GM19455 (cell line): ENCODE measurements at regions not wholly inside any gene's neighbourhood (a gene's known extent, or its start where the extent isn't known, plus 50 kb on each side); places are given as distances from the start of the nearest gene placed in this dataset.
"Not testable (repeated sequence)": the region's sequence is repeated elsewhere in the genome, so short reads cannot be mapped to it uniquely, and the experiment has no call there.

Source experiments
- ATAC-seq: cut with Tn5 transposase; IDR thresholded peaks from one replicate; pipeline ENCODE4 v1.9.1; 2021; ENCODE audit not compliant: unreplicated experiment

DNA sequence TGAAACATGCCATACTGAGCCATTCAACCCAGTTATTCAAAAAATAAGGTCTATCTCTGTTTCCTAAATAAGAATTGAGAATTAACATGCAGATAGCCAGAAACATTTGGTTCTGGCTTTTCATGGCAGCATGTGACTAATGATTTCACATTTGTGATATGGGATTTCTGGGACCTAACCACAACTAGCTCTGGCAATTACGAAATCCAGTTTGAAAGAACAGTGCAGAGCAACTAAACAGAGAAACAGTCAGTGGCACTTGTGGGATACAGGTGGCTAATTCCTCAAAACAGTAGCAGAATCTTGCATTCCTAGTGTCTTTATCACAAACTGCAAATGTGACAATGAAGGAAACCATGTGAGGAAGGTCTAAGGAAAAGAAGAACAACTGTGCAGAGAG, 637.8 kb upstream of the CHAC2 start:
- no peak for ATAC-seq

DNA sequence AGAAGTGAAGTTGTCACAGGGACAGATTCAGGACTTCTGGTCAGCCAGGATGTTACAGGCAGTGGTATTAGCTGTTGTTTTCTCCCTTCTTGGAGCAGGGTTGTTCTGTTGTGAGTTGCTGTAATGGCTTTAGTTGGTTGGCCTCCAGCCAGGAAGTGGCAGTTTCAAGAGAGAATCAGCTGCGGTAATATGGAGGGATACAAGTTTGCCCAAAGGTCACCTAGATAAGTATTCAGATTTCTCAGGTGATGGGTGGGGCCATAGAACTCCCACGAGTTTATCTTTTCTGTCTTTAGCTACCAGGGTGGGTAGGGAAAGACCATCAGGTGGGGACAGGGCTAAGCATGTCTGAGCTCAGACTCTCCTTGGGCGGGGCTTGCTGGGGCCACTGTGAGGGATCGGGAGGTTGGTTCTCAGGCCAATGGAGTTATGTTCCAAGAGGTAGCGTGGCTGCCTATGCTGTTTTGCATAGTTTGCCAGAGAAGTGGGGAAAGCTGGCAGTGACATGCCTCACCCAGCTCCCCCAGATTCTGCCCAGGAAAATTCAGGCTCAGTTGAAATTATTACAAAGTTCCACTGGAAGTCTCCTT, 640.4 kb upstream of the CHAC2 start:
- ATAC-seq = no peak

DNA sequence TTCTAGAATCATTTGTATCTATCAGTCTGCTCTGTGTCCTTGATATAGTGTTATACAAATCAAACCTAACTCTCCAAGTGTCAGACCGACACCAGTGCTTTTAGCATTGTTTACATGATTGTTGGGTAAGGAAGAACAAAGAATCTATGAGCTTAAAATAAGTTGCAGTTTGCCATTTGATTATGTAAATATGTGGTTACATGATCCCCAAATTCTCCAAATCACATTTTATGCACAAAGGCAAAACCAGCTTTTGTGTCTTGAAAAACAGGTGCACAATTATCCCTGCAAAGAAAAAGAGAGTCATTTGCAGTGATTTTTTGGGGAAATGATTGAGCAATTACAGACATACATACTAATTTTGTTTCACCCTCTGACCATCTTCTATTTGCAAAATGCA, 652.6 kb upstream of the CHAC2 start:
- ATAC-seq = no peak

DNA sequence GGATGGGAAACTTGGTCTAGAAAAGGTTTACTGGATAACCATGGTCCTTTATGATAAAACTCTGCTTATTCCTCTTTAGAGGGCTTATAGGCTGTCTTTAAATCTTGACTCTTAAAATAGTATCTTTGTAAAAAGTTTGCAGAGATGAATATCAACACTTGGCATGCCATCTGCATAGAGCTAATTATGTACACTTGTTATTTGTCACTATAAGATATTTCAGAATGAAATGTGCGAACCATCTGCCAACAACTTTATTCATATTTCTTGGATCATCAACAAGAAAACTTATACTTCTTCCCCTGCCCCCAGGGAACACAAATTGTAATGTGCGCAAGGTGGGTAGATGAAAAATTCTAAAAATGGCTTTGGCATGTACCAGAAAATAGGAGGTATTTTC, 653.0 kb upstream of the CHAC2 start:
- no peak for ATAC-seq

DNA sequence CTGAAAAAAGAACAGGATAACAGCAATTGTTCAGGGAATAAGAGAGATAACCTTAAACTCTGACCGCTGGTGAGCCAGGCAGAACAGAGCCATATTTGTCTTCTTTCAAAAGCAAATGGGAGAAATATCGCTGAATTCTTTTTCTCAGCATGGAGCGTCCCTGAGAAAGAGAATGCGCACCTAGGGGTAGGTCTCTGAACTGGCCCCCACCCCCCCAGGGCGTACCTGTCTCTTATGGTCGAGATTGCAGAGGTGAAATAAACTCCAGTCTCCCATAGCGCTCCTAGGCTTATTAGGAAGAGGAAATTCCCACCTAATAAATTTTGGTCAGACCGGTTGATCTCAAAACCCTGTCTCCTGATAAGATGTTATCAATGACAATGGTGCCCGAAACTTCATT, 655.2 kb upstream of the CHAC2 start:
- ATAC-seq = not testable (repeated sequence)

DNA sequence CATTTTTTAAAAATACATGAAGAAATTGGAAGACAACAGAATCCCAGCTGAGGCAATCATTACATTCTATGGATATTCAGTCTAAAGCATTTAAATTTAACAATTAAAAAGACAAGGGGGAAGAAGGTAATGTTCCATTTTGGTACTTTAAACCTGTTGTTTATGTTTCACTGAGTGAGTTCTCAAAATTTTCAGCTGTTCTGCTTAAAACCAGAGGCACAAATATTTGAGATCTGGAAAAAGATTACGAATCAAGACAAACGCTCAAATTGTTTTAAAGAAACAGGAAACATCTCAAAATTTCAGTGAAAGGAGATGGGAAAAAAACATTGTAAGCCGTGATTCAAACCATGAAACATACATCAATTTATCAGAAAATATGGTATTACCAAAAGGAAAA, 656.2 kb upstream of the CHAC2 start:
- no peak for ATAC-seq

DNA sequence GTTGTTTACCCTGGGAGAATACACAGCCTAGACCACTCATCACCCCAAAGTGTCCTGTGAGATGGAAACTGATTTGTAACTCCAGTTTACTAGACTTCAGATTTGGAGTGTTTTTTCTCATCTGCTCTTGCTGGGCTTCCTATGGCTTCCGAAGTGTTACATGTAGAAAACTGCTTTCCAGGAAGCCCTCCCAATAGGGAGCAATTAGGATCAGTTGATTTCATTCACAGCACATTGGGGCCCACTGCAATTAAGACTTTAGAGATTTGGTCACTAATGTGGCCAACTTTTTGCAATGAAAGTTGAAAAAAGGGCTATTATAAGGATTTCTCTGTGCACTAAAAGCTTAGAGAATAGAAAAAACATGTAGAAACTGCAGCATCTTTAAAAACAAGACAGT, 656.6 kb upstream of the CHAC2 start:
- no peak for ATAC-seq

DNA sequence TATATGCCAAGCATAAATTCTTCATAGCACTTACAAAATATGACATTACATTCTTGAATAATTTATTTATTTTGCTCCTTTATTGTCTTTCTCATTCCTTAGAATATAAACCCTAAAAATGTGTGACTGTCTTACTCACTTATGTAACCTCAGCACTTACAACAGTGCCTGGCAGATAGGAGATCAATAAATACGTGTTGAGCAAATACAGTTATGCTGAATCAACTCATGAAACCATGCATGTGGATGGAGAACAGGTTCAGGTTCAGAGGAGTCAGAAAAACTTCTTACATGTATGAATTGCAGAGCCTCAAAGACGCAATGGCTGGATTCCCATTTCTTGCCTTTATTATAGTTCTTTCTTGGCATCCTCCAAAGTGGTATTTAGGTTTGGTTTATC, 659.4 kb upstream of the CHAC2 start:
- no peak for ATAC-seq

DNA sequence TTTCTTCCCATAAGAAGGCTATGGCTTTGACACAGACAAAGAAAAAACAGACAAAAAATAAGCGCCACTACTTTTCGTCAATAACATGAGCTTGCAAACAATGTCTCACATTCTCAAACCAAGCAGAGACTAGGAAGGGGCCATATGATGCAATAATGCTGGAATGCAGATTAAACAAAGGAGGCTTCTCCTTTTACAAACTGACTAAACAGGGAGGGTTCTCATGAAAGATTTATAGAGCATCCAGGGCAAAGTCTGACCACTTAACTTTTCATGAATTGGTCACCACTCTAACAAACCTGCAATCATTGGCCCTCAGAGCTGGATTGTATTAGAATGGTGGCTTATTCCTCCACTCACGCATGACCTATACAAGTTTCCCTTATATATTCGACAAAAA, 663.3 kb upstream of the CHAC2 start:
- ATAC-seq = no peak

DNA sequence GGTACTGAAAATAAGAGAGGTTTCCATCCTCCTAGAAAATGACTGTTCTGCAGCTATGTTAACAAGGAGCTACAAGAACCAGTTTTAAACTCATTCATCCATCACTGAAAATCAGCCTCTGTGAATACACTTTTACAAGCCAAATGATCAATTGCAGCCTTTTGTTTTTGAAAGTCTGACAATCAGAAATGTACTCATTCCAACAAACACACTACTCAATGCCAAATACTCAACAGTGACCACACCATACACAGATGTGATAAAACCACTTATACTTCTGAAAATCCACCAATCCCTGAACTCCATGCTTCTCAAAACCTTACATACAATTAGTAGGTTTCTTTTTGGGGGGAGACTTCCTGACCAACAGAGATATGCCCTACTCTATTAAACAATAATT, 663.9 kb upstream of the CHAC2 start:
- ATAC-seq = no peak

DNA sequence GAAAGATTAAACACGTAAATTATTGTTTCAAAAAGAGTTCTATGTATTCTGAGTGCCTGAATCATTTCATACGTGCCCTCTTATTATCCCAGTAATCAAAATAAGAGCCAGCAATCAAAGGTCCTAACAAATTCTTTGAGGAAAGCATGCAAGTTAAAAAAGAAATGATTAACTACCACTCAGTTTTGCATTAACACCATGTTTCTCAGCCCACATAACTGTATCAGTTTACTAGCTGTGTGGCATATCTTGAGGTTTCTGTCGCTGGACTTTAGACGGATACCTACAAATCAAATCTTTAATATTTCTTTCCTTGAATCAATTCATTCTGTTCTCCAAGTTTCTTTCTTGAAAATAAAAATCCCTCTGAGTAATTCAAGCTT, 668.9 kb upstream of the CHAC2 start:
- no peak for ATAC-seq

DNA sequence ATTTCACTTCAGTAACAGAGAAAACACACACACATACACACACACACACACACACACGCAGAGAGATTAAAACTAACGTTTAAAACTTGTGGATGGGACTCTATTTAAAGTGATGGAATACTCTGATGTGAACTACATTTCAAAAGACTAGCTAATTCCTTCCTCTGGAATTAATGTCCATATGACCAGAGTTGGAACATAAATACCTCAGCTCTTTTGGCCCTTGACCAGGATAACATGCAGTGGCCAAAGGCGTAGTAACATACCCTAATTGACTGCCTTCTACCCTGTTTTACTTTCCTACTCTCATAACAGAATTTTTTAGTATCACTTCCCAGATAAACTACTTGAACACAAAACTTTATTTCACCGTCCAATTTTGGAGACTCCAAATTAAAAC, 671.3 kb upstream of the CHAC2 start:
- no peak for ATAC-seq

DNA sequence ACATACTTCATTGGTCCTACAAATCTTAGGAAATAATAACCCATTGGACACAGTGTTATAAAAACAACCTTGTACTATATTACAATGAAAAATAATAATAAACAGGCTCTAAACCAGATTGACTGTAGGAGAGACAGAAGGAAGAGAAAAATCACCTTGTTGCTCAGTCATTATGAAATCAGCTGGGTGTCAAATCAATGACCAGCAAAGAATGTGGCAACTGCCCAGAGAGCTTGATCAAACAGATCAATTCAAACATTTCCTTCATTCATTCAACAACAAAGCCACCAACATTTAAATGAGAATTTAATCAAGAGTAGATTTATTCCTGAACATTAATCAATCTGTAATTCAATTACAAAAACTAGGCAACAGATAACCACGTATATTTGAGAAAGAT, 671.9 kb upstream of the CHAC2 start:
- ATAC-seq = no peak

DNA sequence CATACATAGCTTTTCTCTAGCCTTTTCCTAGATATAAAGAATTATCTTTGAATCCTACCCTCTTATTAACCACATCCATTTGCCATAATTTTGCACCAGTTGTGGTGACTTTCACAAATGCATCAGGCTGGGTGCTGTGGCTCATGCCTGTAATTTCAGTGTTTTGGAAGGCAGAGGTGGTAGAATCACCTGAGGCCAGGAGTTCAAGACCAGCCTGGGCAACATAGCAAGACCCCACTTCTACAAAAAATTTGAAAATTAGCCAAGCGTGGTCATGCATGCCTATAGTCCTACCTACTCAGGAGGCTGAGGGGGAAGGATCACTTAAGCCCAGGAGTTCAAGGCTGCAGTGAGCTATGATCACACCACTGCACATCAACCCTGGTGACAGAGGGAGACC, 672.4 kb upstream of the CHAC2 start:
- ATAC-seq = no peak

DNA sequence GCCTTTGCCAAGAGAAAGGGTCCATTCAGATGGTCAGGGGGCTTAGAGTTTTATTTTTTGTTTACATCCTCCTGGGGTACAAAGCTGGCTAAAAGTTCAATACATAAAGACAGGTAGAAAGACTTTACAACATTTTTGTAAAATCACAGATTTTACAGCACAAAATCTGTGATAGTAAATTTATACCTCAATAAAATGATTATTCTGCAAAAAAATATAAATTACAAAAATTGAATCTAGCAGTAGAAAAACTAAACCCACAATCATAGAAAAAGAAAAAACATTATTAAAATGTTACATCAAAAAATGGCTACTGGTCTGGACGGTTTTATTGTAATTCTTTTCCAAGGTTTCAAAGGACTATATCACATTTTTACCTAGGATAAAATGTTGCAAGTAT, 674.2 kb upstream of the CHAC2 start:
- ATAC-seq = no peak

DNA sequence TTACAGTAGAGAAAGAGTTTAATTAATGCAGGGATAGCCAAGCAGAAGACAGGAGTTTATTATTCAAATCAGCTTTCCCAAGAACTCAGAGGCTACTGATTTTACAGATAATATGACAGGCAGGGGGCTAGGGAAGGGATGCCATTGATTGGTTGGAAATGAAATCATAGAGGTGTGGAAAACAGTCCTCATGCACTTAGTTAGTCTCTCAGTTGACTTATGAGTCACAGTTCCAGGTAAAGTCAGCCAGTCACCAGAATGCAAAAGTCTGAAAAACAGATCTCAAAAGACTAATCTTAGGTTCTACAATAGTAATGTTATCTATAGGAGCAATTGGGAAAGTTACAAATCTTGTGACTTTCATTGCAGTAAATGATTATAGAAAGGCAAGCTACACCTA, 676.4 kb upstream of the CHAC2 start:
- no peak for ATAC-seq

DNA sequence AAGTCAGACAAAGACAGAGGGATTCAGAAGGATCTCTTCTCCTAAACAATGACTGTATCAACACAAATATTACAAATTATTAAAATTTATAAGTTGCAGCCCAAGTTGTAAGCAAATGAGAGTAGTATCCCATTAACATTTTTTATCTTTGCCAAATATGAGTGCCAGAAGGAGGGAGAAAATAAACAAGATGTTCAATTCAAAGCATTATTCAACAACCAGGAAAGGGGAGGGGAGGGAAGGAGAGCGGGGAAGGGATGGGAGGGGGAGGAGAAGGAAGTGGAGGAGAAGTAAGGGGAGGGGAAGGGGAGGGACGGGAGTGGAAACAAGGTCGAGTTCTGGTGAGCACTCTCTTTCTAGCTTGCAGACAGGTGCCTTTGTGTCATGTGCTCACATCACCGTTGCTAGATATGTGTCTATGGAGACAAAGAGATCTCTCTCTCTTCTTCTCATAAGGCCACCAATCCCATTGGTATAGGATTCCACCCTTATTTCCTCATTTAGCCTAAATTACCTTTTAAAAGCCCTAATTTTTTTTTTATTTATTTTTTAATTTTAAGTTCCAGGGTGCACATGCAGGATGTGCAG, 679.6 kb upstream of the CHAC2 start:
- ATAC-seq = no peak

DNA sequence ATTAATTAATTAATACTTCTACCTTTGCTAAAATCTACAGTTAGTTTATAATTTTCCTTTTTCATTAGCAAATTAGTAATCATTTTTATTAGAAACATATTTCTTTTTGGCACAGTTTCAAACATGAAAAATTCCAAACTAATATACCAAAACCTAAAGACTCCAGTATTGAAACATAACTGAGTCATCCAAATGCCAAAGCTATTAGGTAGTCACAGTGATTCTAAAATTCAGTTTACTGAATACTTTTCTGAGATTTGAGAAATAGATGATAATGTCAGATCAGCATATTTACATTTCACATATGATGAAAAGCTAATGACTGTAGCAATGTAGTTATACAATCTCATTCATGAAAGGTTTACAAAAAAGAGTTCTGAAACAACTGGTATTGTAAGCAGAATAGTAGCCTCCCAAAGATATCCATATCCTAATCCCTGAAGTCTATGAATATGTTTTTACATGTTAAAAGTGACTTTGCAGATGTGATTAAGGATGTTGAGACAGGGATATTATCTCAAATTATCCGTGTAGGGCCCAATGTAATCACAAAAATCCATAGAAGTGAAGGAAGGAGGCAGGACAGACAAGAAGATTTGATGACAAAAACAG, 680.2 kb upstream of the CHAC2 start:
- ATAC-seq = no peak

DNA sequence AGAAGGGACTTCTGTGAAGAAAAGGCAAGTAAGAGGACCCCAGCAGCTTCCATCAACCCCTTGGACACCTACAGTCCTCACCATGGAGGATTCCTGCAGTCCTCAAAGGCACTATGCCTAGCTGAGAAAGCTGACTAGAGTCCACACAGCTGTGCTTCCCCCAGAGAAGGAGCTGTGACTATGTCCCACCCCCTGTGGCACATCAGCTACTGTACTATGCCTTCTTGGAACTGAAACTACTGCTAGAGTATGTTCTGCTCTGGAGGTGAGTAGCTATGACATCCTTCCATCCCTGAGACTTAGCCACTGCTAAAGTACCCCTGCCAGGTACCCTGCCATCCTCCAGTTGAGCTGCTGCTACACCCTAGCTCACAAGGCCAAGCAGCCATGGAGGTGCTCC, 690.2 kb upstream of the CHAC2 start:
- no peak for ATAC-seq

DNA sequence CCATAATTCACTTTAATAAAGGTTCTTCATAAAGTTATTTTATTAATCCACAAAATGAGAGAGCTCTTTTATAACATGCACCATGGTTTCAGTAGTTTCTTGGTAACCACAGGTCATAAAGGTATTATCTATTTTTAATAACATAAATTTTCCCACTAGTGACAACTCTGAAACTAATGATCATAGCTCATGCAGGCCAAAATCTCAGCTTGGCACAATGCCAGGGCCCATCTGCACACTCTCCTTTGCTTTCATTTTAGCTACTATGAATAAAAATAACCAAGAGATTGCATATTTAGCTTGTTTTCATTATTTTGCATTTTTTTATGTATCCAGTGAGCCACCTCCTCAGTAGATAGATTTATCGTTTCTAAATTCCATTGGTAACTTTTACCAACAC, 691.8 kb upstream of the CHAC2 start:
- no peak for ATAC-seq

DNA sequence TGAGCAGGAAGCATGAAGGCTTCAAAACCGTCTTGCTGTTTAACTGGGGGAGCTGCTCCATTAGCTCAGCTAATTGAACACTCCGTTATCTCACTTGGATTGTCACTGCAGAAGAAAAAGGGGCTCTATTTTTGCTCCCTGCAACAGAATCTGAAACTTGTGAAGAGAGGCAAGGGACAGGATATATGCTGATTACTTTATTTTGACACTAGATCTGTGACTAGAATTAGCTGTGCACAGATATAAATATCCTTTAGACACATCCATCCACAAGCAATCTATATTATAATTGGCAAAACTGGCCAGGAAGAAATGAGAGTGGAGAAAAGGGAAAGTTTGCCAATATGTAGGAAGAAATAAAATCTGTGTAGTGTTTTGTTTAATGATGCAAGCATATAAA, 700.1 kb upstream of the CHAC2 start:
- ATAC-seq = no peak

DNA sequence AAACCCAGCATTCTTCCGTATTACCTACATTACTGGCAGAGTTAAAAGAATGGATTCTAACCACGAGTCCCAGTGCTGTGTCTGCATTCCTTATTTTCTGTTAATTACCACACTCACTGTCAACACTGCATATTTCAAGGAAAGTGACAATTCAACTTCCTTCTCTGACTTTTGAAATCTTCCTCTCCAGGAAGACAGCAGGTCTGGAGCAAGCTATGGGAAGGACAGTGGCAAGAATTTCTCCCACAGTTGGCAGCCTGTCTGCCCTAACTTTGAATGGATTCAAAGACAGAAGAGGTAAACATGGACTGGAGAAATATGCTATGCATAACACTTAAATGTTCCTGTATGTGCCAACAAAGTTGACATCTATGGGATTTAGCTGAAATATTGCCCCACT, 700.5 kb upstream of the CHAC2 start:
- no peak for ATAC-seq

DNA sequence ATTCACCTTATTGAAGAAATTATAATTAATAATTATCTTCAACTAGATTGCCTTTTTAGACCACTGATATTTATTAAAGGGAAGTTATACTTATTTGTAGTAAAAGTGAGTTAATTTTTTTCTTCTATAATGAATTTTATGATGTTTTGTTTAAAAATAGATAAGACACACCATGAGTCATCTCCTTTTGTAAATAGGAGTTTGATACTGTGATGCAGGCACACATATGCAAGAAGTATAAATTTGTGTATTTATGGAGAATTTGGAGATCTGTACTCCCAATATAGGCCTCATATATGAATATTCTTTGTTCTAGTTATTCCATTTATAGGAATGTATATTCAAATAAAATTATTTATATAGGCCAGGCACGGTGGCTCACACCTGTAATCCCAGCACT, 703.5 kb upstream of the CHAC2 start:
- ATAC-seq = no peak
